ENCODE measurements at regions not wholly inside any gene's neighbourhood (a gene's known extent, or its start where the extent isn't known, plus 50 kb on each side); places are given as distances from the start of the nearest gene placed in this dataset.
"Not testable (repeated sequence)": the region's sequence is repeated elsewhere in the genome, so short reads cannot be mapped to it uniquely, and the experiment has no call there.

GRCh38 chr5:42074353-42074752, 149.3 kb downstream of the FBXO4 start:
- no peak for DNase-seq (ENCODE audit: low read depth)

- DNase-seq (ENCODE audit: low read depth), result no peak
Measured at GRCh38 chr5:42089705-42090104, 164.6 kb downstream of the FBXO4 start.

GRCh38 chr5:42090162-42090561, 165.1 kb downstream of the FBXO4 start:
- DNase-seq (ENCODE audit: low read depth), result no peak

GRCh38 chr5:42099846-42100245, 174.8 kb downstream of the FBXO4 start:
- DNase-seq (ENCODE audit: low read depth), result not testable (repeated sequence)

GRCh38 chr5:42108468-42108867, 183.4 kb downstream of the FBXO4 start:
- DNase-seq (ENCODE audit: low read depth), result no peak

- DNase-seq (ENCODE audit: low read depth), result no peak
Measured at GRCh38 chr5:42109006-42109572, 184.0 kb downstream of the FBXO4 start.

- DNase-seq (ENCODE audit: low read depth), result not testable (repeated sequence)
Measured at GRCh38 chr5:42115721-42116120, 190.6 kb downstream of the FBXO4 start.

- DNase-seq (ENCODE audit: low read depth), result no peak
Measured at GRCh38 chr5:42120070-42120469, 195.0 kb downstream of the FBXO4 start.

GRCh38 chr5:42121401-42121800, 196.3 kb downstream of the FBXO4 start:
- DNase-seq (ENCODE audit: low read depth), result no peak

- DNase-seq (ENCODE audit: low read depth), result no peak
Measured at GRCh38 chr5:42131081-42131480, 206.0 kb downstream of the FBXO4 start.

GRCh38 chr5:42143361-42143760, 218.3 kb downstream of the FBXO4 start:
- DNase-seq (ENCODE audit: low read depth), result no peak

GRCh38 chr5:42148813-42149212, 223.7 kb downstream of the FBXO4 start:
- no peak for DNase-seq (ENCODE audit: low read depth)

- DNase-seq (ENCODE audit: low read depth), result no peak
Measured at GRCh38 chr5:42157215-42157614, 232.1 kb downstream of the FBXO4 start.

GRCh38 chr5:42163083-42163482, 238.0 kb downstream of the FBXO4 start:
- DNase-seq (ENCODE audit: low read depth), result no peak

GRCh38 chr5:42168091-42168670, 243.1 kb downstream of the FBXO4 start:
- no peak for DNase-seq (ENCODE audit: low read depth)

- DNase-seq (ENCODE audit: low read depth), result not testable (repeated sequence)
Measured at GRCh38 chr5:42176118-42176517, 247.1 kb upstream of the GHR start.

- not testable (repeated sequence) for DNase-seq (ENCODE audit: low read depth)
Measured at GRCh38 chr5:42179843-42180242, 243.4 kb upstream of the GHR start.

GRCh38 chr5:42216904-42217303, 206.3 kb upstream of the GHR start:
- no peak for DNase-seq (ENCODE audit: low read depth)

GRCh38 chr5:42217791-42218190, 205.4 kb upstream of the GHR start:
- DNase-seq (ENCODE audit: low read depth), result no peak

GRCh38 chr5:42225009-42225408, 198.2 kb upstream of the GHR start:
- no peak for DNase-seq (ENCODE audit: low read depth)

GRCh38 chr5:42228279-42228678, 195.0 kb upstream of the GHR start:
- no peak for DNase-seq (ENCODE audit: low read depth)

GRCh38 chr5:42230839-42231238, 192.4 kb upstream of the GHR start:
- DNase-seq (ENCODE audit: low read depth), result no peak

GRCh38 chr5:42235241-42235640, 188.0 kb upstream of the GHR start:
- DNase-seq (ENCODE audit: low read depth), result no peak

GRCh38 chr5:42235837-42236236, 187.4 kb upstream of the GHR start:
- no peak for DNase-seq (ENCODE audit: low read depth)
